DOHH2 (cell line): ENCODE measurements at regions not wholly inside any gene's neighbourhood (a gene's known extent, or its start where the extent isn't known, plus 50 kb on each side); places are given as distances from the start of the nearest gene placed in this dataset.

Source experiments
- H3F3A ChIP-seq: fragments of 200-600 bp; sonication (generic), shearing (Covaris generic); 2 replicates; pipeline ENCODE4 v1.6.0; 2016; ENCODE audit warnings: antibody characterized with exemption, mild to moderate bottlenecking; ENCODE audit not compliant: control insufficient read depth, insufficient read depth
- H3K27ac ChIP-seq: fragments of 200-600 bp; sonication (generic); 2 replicates; pipeline ENCODE4 v1.5.1; 2014; ENCODE audit warnings: low read depth, mild to moderate bottlenecking, low read length, moderate library complexity
- H3K27me3 ChIP-seq: fragments of 200-600 bp; sonication (generic); 2 replicates; pipeline ENCODE4 v1.6.1; 2014; ENCODE audit warnings: mild to moderate bottlenecking, low read length, mixed read lengths; ENCODE audit not compliant: control insufficient read depth
- H3K36me3 ChIP-seq: fragments of 200-600 bp; sonication (generic); 2 replicates; pipeline ENCODE4 v1.6.1; 2014; ENCODE audit warnings: mild to moderate bottlenecking, low read length, moderate library complexity, mixed read lengths; ENCODE audit not compliant: control insufficient read depth
- H3K4me1 ChIP-seq: fragments of 200-600 bp; sonication (generic); 2 replicates; pipeline ENCODE4 v1.6.1; 2014; ENCODE audit warnings: mild to moderate bottlenecking, low read length, mixed read lengths; ENCODE audit not compliant: control insufficient read depth
- H3K4me2 ChIP-seq: fragments of 200-600 bp; sonication (generic); 2 replicates; pipeline ENCODE4 v1.6.0; 2014; ENCODE audit warnings: mild to moderate bottlenecking, low read length, moderate library complexity
- H3K4me3 ChIP-seq: fragments of 200-600 bp; sonication (generic); 2 replicates; pipeline ENCODE4 v1.5.1; 2014; ENCODE audit warnings: mild to moderate bottlenecking, low read length, mixed read lengths
- H3K79me2 ChIP-seq: fragments of 200-600 bp; sonication (generic); 2 replicates; pipeline ENCODE4 v1.6.1; 2014; ENCODE audit warnings: mild to moderate bottlenecking, low read length, mixed read lengths; ENCODE audit not compliant: control insufficient read depth
- H3K9me2 ChIP-seq: fragments of 200-600 bp; sonication (generic); replicated peaks from 2 replicates; pipeline ENCODE4 v1.6.1; 2014; ENCODE audit warnings: mild to moderate bottlenecking, low read length, mixed read lengths; ENCODE audit not compliant: control insufficient read depth
- H3K9me3 ChIP-seq: fragments of 200-600 bp; sonication (generic); 2 replicates; pipeline ENCODE4 v1.6.1; 2014; ENCODE audit warnings: antibody characterized with exemption, low read length, mixed read lengths; ENCODE audit not compliant: control insufficient read depth, insufficient read depth
- H4K20me1 ChIP-seq: fragments of 200-600 bp; sonication (generic); 2 replicates; pipeline ENCODE4 v1.6.0; 2014; ENCODE audit warnings: low read depth, mild to moderate bottlenecking, antibody characterized with exemption, low read length, moderate library complexity; ENCODE audit not compliant: control insufficient read depth, insufficient read depth
- CTCF ChIP-seq: fragments of 200-600 bp; sonication (generic); IDR thresholded peaks from one replicate; pipeline ENCODE4 v1.5.1; 2014; ENCODE audit warnings: antibody characterized with exemption, mild to moderate bottlenecking, low read depth, low read length; ENCODE audit not compliant: poor library complexity, severe bottlenecking
- EZH2phosphoT487 ChIP-seq: fragments of 200-600 bp; sonication (generic); IDR thresholded peaks from 2 replicates; pipeline ENCODE4 v1.6.1; 2017; ENCODE audit warnings: borderline replicate concordance, mild to moderate bottlenecking, antibody characterized with exemption, low read length, moderate library complexity, mixed read lengths

GRCh38 chr1:163932901-163933300 is 611.1 kb downstream of the NUF2 start:
- Histone ChIP-seq H3K4me3 (no peak overlapping the region), H3K27me3 (no peaks in the 10 kb centered on the region), H4K20me1 (no peaks in the 10 kb centered on the region), H3K79me2 (no peaks in the 10 kb centered on the region), H3F3A (no peaks in the 10 kb centered on the region), H3K36me3 (no peaks in the 10 kb centered on the region), H3K4me1 (no peaks in the 10 kb centered on the region), H3K9me3 (no peaks in the 10 kb centered on the region), H3K4me2 (no peak overlapping the region), H3K27ac (no peak overlapping the region), H3K9me2 (no peaks in the 10 kb centered on the region)
- no peak for TF ChIP-seq CTCF
- TF ChIP-seq EZH2phosphoT487 = no peak

- H4K20me1 ChIP-seq = no peaks in the 10 kb centered on the region
Observed at GRCh38 chr1:163933437-163933836, 611.7 kb downstream of the NUF2 start.

GRCh38 chr1:163935738-163936374 is 614.1 kb downstream of the NUF2 start:
- Histone ChIP-seq H3K36me3 (no peaks in the 10 kb centered on the region), H3K4me1 (no peaks in the 10 kb centered on the region), H4K20me1 (no peaks in the 10 kb centered on the region), H3K79me2 (no peaks in the 10 kb centered on the region), H3K4me3 (no peak overlapping the region), H3K27ac (no peak overlapping the region), H3K9me2 (no peaks in the 10 kb centered on the region), H3K9me3 (no peaks in the 10 kb centered on the region), H3K4me2 (no peak overlapping the region), H3K27me3 (no peaks in the 10 kb centered on the region), H3F3A (no peaks in the 10 kb centered on the region)
- TF ChIP-seq CTCF = no peak
- no peak for TF ChIP-seq EZH2phosphoT487

More at GRCh38 chr1:163933437-163933836, 611.7 kb downstream of the NUF2 start:
- H3F3A ChIP-seq = no peaks in the 10 kb centered on the region
- no peaks in the 10 kb centered on the region for H3K36me3 ChIP-seq
- H3K9me3 ChIP-seq = no peaks in the 10 kb centered on the region
- H3K9me2 ChIP-seq = no peaks in the 10 kb centered on the region
- H3K4me2 ChIP-seq = no peak overlapping the region
- no peaks in the 10 kb centered on the region for H3K4me1 ChIP-seq
- no peak overlapping the region for H3K27ac ChIP-seq
- no peaks in the 10 kb centered on the region for H3K79me2 ChIP-seq
- no peak for TF ChIP-seq EZH2phosphoT487
- no peak for TF ChIP-seq CTCF
- no peak overlapping the region for H3K4me3 ChIP-seq
- H3K27me3 ChIP-seq = no peaks in the 10 kb centered on the region
